ENCODE measurements at regions not wholly inside any gene's neighbourhood (a gene's known extent, or its start where the extent isn't known, plus 50 kb on each side); places are given as distances from the start of the nearest gene placed in this dataset.
"Not testable (repeated sequence)": the region's sequence is repeated elsewhere in the genome, so short reads cannot be mapped to it uniquely, and the experiment has no call there.

DNA sequence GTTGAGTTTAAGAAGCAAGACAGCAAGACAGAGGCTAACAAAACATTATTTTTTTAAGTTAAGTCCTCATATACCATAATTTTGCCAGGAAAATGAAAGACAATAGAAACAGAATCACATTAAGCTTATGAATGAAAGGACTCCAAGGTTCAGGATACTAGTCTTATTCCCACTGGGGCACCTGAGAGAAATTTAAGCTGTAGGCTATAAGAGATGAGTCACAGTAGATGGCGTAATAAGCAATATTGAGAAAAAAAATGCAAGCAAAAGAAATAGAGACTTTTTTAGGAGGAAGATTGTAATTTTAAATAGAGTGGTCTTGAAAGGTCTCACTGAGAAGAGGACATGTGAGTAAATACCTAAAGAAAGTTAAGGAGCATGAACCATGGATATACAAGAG is 57.1 kb upstream of the KIF2B start:
- FAIRE-seq = no peak

DNA sequence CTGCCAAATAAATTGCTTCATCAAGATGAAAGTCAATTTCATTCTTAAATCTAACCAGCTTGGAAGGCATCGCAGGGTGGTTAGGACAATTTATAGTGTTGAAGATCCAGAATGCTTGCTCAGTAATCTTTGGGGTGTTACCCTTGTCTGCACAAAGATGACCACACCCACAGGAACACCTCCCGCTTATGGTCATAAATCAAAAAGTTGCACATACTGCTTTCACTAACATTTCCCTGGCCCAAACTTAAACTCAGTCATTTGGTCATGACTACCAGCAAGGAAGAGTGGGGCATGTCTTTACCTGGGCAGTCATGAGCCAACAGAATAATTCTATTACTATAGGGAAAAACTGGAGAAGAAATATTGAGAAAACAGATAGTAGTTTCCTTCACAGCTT is 57.6 kb upstream of the KIF2B start:
- FAIRE-seq = no peak

DNA sequence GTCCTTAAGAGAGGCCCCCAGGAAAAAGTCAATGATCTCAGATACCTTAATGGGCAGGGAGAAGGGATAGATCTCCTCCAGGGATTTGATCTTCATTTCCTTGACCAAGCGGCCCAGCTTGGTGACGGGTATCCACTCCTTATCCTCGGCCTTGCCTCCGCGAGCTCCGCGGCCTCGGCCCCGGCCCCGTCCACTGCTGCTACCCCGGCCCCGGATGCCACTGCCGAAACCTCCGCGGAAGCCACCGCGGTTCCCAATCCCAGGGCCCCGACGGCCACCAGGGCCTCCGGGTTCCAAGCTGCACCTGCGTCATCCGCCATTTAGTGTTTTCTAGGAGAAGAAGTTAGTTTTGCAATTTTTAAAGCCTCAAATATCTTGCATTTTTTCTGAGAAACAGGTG is 65.2 kb upstream of the KIF2B start:
- no peak for FAIRE-seq

DNA sequence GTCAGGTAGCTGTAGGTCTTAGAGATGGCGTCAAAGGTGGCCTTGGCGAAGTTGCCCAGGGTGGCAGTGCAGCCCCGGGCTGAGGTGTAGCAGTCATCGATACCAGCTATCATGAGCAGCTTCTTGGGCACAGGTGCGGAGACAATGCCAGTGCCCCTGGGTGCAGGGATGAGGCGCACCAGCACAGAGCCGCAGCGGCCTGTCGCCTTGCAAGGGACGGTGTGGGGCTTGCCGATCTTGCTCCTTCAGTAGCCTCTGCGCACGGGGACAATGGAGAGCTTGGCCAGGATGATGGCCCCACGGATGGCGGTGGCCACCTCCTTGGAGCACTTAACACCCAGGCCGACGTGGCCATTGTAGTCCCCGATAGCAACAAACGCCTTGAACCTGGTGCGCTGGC is 65.6 kb upstream of the KIF2B start:
- not testable (repeated sequence) for FAIRE-seq

DNA sequence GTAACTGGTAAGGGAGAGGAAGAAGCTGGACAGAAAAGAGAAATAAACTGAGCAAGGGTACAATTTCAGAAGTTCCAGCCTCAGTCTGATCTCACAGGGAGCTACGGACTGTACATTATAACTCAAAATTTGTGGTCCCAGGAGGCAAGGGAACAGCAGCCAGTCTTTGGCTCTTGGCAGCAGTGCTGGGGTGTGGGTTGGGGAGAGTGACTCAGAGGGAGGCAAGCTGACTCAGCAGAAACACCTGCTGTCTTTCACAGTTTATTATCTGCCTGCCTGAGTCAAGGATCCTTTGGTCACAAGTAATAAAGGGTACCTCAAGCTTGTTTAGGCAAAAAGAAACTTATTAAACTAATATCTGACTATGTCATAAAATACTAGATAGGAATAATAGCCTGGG is 73.5 kb upstream of the KIF2B start:
- FAIRE-seq = no peak

DNA sequence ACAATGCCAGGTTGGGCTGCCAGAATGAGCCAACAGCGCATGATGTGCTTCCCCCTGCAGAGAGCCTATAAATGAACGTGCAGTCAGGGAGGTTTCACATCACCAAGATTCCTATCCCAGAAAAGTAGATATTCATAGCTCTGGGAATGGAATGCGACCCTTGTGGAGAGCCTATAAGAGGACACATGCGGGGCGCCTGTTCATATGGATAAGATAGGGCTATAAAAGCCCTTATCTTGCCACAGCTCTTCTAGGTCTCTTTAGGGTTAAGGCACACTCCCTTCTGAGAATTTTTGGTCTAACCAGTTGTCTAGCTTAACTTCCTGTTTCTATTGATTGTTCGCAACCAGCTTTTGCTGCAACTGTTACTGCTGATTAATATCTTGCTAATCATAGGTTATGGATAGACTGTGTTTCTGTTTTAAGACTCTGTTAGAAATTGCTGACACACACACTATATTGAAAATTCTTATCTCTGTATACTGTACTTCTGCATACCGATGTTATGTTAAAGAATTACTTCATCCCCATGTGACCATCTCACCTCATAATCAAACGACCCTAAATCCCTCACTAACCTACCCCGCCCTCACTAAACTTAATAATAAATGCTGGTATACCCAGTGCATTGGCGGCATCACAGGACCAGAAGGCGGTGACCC is 74.4 kb upstream of the KIF2B start:
- FAIRE-seq = not testable (repeated sequence)

DNA sequence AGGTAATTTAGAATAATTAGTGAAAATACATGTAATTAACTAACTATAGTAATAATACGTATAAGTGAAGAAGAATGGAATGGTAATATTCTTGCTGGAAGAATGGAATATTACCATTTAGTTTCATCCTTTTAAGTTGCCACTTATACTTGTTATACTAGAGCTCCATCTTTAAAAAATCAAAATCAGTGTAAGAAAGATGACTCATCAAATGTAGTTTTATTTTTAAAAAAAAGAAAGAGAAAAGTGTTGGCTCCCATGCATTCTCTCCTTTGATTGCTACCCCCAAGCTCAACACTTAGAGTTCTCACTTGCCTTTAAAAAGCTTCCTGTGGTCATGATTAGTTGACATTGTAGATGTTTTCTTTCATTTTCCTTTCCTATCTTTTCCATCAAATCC is 82.4 kb upstream of the KIF2B start:
- no peak for FAIRE-seq

DNA sequence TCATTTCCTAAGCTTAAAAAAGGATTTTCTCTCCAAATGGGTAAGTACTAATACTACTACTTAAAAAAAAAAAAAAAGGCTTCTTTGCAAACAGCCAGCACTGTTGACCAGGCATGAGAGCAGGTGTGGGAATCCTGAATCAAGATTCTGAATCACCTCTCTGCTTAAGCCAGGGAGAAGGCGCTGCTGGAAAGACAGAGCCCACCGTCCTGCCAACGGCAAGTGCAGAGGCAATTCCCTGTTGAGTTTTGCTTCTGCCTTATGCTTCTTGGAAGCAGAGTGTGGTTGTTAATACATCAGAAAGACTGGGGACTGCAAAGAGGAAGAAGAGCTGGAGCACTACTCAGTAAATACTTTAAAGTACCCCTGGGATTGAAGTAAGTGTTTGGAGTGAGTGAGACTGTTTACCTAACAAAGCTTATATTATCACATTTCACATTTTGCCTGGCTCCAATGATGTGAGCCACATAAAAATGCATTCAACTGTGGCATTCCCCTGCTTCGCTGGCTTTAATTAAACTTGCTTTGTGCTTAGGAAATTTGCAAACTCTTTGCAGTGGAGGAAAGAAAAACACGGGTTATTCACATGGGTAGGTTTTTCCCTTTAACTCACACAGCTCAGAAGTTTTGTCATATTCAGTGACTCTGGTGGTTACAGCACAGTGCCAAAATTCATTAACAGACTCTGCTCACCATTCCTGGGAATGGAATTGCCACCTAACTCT is 86.0 kb upstream of the KIF2B start:
- no peak for FAIRE-seq

DNA sequence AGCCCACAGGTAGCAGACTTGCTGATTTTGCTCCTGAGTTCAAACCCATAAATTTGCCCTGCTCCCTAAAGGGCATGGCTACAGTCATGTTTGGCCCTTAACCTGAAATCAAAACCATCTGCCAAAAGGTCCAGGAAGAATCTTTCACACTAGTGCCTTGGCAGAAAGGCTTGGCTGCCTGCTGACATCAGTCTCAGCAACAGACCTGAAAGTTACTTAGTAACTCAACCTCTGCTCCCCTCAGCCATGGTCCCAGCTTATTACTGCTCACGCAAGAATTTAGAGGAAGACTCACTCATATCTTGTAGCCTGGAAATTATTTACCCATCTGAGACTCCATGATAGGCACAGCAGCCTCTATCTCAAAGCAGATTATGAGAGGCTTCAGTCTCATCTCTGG is 98.0 kb upstream of the KIF2B start:
- FAIRE-seq = no peak

DNA sequence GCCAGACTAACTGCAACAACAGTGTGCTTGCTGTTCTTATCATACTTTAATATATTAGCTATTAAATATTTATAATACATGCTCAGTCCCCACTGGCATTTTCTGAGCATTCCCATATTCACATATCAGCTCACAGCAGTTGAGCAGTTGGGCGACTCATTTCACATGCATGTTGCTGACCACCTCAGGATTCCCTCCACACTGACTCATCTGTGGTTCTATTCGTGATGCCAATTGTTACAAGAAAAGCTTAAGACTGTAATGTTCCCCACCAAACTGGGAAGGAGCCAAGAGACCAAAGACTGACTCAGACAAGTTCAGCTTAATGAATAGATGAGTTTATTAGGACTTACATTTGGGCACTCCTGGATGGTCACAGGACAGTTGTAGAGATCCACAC is 100.3 kb upstream of the KIF2B start:
- FAIRE-seq = no peak

DNA sequence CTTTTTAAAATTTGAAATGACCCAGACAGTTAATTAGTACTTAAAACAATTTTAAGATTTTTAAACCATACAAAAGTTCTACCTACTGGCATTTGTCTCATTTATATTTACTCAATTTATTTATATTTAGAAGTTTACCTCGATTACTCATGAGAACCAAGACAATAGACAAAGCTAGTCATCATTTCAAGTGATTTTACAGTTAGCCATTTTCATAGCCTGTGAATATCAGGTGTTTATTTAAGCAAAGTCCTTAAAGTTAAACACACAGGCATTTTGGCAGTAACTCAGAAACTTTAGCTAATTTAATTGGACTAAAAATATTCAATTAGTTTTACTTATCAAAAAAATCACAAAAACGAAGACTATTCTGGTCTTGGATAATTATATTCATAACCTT is 101.6 kb upstream of the KIF2B start:
- peak; percentile 16 for FAIRE-seq

DNA sequence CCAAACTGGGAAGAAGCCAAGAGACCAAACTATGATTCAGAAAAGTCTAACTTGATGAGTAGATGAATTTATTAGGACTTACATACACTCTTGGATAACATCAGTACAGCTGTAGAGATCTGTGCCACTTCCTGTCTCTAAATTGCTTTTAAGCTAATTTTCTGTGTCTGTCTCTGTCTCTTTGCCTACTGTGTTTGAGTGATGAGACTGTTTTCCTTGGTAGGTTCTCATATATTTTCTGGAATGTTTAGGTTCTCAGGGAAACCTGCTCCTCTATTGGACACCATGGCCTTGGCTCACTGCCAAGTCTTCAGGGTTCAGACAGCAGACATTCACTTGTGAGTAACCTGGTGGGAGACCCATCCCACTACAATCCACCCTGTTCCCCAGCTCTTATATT is 103.5 kb upstream of the KIF2B start:
- FAIRE-seq = no peak

DNA sequence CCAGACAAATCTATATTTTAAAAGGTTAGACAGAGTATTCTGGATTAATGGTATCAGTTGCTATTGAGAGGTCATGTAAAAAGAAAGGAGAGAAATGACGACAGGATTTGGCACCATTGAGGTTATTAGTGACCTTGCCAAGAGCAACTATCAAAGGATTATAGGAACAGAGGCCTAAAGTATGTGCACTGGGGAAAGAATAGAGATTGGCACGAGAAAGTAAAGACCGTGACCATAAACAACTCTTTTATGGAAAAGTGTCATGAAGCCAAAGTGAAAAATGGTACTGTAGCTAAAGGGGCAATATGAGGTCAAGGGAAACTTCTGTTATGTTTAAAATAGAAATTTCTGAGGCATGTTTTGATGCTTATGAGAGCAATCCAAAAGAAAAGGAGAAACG is 115.2 kb upstream of the KIF2B start:
- no peak for FAIRE-seq

DNA sequence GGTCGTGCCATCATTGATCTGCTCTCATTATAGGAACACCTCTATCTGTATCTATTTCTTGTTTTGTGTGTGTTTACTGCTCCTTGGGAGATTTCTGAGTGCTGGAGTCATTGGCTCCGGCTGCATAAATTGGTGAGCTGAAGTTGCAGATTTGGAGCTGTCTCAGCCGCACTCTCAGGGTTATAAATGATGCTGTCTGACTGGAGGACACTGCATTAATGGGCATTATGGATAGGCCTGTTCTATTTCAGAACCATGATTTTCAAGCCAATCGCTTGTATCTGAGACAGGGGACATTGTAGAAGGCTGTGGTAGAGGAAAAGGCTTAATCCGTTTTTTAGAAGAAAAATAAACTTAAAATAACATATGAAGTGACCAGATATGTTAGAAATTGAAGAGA is 126.4 kb upstream of the KIF2B start:
- no peak for FAIRE-seq

DNA sequence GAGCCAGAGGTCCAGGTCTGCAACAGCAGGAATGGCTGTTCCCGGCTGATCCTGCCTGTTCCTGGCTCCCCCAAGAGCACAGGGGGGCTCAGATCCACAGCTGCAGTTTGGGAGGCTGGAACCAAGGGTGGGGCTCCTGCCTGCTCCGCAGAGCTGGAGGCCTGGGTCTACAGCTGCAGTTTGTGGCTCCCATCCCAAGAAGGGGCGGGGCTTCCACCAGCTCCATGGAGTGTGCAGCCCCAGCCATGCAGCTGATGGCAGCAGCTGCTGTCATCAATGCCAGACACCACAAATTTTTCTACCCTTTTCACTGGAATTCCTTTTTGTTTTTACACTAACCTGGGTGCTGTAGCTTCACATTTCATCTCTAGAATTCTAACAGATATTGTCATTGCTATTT is 135.4 kb upstream of the KIF2B start:
- no peak for FAIRE-seq

DNA sequence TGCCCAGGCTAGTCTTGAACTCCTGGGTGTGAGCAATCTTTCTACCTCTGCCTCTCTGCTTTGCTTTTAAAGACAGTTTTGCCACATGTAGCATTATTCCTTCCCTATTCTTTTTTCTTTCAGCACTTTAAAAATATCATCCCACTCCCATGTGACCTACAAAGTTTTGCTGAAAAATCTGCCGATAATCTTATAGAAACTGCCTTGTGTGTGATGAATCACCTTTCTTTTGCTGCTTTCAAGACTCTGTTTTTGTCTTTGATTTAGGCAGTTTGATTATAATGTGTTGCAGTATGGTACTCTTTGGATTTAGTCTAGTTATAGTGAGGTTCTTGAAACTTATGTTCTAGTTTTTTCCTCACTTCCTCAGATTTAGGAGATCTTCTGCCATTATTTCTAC is 142.0 kb upstream of the KIF2B start:
- FAIRE-seq = no peak

DNA sequence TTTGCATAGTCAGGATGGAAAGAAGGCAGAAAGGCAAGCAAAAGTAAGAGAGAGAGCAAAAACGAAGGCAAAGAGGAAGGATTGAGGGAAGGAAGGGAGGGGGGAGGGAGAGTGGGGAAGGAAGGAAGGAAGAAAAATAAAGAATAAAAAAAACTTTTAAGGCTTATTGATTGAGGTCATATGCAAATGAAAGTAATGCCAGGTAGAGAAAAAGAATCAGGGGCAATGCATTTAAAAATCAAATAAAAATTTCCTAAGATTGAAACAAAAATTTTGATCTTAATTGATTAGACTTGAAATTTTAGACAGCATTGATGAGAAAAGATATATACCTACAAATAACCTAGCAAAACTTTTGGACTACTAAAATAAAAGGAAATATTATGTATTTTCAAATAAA is 153.9 kb upstream of the KIF2B start:
- FAIRE-seq = no peak

DNA sequence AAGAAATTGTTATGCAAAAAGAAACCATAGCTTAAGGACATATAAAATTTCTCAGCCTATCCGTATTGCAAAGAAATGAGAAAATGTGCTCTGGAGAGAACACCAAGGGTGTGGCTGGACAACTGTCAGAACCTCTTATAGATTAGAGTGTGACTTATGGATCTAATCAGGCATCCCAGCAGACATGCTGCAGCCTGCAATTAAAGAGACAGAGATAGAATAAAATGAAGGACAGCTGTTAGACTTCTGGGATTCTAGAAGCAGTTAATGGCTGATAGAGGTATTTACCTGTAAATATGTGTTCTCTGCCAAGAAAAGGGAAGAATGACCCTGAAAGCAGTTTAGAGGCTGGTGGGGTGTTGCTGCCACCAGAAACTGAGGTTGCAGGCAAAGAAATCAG is 160.1 kb upstream of the KIF2B start:
- no peak for FAIRE-seq

DNA sequence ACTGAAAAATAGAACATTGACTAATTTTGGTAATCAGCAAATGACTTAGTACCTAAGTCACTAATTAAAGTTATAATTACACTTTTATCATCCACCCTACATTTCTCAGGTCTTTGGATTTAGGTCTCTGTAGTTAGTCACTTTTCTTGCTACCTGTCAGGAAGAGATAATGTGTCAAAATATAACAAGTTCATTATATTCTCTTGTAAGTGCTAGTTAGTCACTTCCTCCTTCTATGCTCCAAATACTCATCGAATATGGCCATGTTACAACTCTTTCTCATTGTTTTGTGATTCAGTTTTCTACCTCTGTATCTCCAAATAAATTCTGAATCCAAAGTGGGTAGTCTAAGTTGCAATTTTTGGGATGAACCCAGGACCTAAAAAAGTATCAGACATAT is 163.5 kb upstream of the KIF2B start:
- FAIRE-seq = no peak

DNA sequence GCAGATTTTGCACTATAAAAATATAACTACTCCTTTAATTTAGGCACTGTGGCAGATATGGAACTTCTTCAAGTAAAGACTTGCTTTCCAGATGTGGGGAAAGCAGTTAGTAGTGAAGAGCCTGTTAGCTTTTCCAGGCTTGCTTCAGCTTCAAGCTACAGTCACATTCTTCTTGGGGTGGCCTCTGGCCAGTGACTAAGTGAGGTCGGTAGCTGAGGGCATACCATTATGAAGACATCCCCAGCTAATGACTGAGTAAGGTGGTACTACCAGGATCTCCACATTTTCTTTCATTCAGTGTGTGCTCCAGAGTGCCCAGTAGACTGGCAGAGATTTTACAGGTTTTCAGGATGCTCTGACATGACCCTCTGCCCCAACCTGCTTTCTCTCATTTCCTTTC is 167.1 kb upstream of the KIF2B start:
- FAIRE-seq = no peak

DNA sequence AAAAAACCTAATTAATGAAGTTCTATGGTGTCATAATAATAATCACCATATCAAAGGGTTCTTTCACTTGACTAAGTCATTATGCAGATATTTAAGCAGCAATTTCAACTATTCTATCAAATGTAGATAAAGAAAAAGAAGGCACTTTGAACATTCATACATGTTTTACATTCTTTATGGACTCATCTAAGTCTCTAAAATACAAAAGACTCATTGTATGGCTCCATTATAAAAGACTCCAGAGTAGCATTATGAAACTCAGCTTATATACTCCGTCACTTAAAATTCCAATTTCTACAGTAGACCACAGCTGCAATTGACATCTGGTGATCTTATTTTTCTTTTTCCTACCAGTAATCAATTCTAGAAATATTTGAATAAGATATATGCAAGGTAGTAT is 173.5 kb upstream of the KIF2B start:
- FAIRE-seq = no peak

DNA sequence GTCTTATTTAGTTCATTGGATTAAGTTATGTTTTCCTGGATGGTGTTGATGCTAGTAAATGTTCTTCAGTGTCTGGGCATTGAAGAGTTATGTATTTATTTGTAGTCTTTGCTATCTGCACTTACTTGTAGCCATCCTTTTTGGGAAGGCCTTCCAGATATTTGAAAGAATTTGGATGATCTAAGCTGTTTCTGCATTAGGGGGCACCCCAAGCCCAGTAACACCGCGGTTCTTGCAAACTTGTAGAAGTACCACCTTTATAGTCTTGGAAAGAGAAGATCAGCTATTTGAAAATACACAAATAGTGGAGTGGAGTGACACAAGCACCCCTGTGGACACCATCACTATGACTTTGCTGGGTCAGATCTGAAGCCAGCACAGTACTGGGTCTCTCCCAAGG is 175.9 kb upstream of the KIF2B start:
- FAIRE-seq = no peak

DNA sequence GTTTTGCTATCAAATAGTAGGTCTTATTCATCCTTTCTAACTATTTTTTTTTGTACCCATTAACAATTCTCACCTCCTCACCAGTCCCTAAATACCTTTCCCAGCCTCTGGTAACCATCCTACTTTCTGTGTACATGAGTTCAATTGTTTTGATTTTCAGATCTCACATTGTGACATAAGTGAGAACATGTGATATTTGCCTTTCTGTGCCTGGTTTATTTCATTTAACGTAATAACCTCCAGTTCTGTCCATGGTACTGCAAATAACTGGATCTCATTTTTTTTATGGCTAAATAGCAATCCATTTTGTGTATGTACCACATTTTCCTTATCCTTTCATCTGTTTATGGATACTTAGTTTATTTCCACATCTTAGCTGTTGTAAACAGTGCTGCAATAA is 181.9 kb upstream of the KIF2B start:
- no peak for FAIRE-seq

DNA sequence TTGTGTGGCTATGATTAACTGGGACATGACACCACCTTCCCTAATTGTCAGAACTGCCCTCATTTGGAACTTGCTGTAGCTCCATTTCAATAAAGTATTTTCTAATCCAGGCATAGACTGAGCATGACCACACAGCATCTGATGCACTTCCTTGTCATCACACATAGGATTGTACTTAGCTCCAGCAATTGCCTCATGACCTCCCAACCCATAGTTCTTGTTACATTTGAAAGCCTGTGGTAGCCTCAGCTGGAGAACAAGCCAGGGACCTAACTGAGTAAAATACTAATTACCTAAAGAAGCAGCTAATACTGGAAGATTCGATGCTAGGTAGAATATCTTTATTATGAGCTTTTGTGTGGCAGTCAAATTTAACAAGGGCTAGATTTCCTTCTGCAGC is 187.3 kb upstream of the KIF2B start:
- FAIRE-seq = no peak

DNA sequence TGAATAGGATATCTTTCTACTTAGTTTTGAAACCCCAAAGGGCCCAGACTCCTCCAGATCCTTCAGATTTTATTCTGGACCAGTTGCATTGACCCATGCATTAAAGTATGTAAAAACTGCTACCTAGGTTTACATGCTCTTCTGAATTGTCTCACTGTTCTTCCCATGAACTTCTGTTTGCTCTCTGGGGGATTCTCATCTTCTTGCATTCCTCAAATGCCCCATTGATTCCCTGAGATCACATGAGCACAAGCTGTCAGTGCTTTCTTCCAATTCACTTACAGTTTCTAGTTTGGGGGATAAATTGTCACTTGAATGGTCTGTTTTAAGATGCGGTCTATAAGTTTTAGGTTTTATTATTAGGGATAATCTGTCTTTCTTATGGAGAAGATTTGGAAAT is 188.9 kb upstream of the KIF2B start:
- no peak for FAIRE-seq
